SK-N-SH (cell line): ENCODE measurements at regions not wholly inside any gene's neighbourhood (a gene's known extent, or its start where the extent isn't known, plus 50 kb on each side); places are given as distances from the start of the nearest gene placed in this dataset.

Experiments used
- CHD2 ChIP-seq: fragments of 150-350 bp; IDR thresholded peaks from 2 replicates; pipeline ENCODE4 v1.6.1; 2018; ENCODE audit warnings: low read length; ENCODE audit not compliant: partially characterized antibody
- EZH2phosphoT487 ChIP-seq: fragments of 200-600 bp; sonication (generic); IDR thresholded peaks from 2 replicates; pipeline ENCODE4 v1.6.1; 2017; ENCODE audit warnings: low read depth, mixed run types, mild to moderate bottlenecking, antibody characterized with exemption, moderate library complexity, borderline replicate concordance
- FOXJ3 ChIP-seq: sonication (generic); formaldehyde crosslinking; IDR thresholded peaks from 2 replicates; pipeline ENCODE4 v1.5.1; 2020; ENCODE audit warnings: mild to moderate bottlenecking, missing genetic modification reagents
- GABPA ChIP-seq: IDR thresholded peaks from 2 replicates; pipeline ENCODE4 v1.4.0; 2012; ENCODE audit warnings: low read depth, mild to moderate bottlenecking
- POLR2AphosphoS5 ChIP-seq: IDR thresholded peaks from 2 replicates; pipeline ENCODE4 v1.6.1; 2012; ENCODE audit warnings: low read depth, low read length
- RAD21 ChIP-seq: IDR thresholded peaks from 2 replicates; pipeline ENCODE4 v1.6.1; 2012; ENCODE audit warnings: mild to moderate bottlenecking, low read length
- RCOR1 ChIP-seq: fragments of 150-350 bp; IDR thresholded peaks from 2 replicates; pipeline ENCODE4 v1.6.1; 2017; ENCODE audit warnings: antibody characterized with exemption, low read length
- SIN3A ChIP-seq: IDR thresholded peaks from 2 replicates; pipeline ENCODE4 v1.6.1; 2012; ENCODE audit warnings: low read depth, mild to moderate bottlenecking, low read length, moderate library complexity, borderline replicate concordance
- TCF12 ChIP-seq: IDR thresholded peaks from 2 replicates; pipeline ENCODE4 v1.4.0; 2012
- YY1 ChIP-seq: IDR thresholded peaks from 2 replicates; pipeline ENCODE4 v1.4.0; 2012; ENCODE audit warnings: low read depth, mild to moderate bottlenecking
- TF ChIP-seq, protein P1 (sequence below): fragments of 200-600 bp; sonication (generic); IDR thresholded peaks from 2 replicates; pipeline ENCODE4 v1.6.1; 2017; ENCODE audit warnings: antibody characterized with exemption, mild to moderate bottlenecking, moderate library complexity
- TF ChIP-seq, protein P2 (sequence below): fragments of 150-350 bp; IDR thresholded peaks from 2 replicates; pipeline ENCODE4 v1.6.1; 2017; ENCODE audit warnings: antibody characterized with exemption, low read length, low read depth, borderline replicate concordance

- TF ChIP-seq POLR2AphosphoS5 (no peak), RAD21 (no peak), YY1 (no peak), RCOR1 (no peak), EZH2phosphoT487 (no peak), CHD2 (no peak), GABPA (no peak), FOXJ3 (CRISPR knock-in tag) (no peak), TCF12 (no peak), SIN3A (no peak)
- TF ChIP-seq, protein P1, sequence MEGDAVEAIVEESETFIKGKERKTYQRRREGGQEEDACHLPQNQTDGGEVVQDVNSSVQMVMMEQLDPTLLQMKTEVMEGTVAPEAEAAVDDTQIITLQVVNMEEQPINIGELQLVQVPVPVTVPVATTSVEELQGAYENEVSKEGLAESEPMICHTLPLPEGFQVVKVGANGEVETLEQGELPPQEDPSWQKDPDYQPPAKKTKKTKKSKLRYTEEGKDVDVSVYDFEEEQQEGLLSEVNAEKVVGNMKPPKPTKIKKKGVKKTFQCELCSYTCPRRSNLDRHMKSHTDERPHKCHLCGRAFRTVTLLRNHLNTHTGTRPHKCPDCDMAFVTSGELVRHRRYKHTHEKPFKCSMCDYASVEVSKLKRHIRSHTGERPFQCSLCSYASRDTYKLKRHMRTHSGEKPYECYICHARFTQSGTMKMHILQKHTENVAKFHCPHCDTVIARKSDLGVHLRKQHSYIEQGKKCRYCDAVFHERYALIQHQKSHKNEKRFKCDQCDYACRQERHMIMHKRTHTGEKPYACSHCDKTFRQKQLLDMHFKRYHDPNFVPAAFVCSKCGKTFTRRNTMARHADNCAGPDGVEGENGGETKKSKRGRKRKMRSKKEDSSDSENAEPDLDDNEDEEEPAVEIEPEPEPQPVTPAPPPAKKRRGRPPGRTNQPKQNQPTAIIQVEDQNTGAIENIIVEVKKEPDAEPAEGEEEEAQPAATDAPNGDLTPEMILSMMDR = no peak
- TF ChIP-seq, protein P2, sequence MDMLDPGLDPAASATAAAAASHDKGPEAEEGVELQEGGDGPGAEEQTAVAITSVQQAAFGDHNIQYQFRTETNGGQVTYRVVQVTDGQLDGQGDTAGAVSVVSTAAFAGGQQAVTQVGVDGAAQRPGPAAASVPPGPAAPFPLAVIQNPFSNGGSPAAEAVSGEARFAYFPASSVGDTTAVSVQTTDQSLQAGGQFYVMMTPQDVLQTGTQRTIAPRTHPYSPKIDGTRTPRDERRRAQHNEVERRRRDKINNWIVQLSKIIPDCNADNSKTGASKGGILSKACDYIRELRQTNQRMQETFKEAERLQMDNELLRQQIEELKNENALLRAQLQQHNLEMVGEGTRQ = no peak
Observed at GRCh38 chr1:239222999-239223398, 163.4 kb upstream of the CHRM3 start.
